Fibroblast of villous mesenchyme (primary cell): ENCODE measurements at regions not wholly inside any gene's neighbourhood (a gene's known extent, or its start where the extent isn't known, plus 50 kb on each side); places are given as distances from the start of the nearest gene placed in this dataset.

Experiments
- DNase-seq: peaks from one replicate; pipeline ENCODE4 v3.0.0-alpha.2; 2010; ENCODE audit warnings: low read depth
- H3K4me3 ChIP-seq: 2 replicates; pipeline ENCODE4 v1.5.1; 2011; ENCODE audit warnings: low read depth, mild to moderate bottlenecking, low read length
- TF ChIP-seq, protein P1 (sequence below): IDR thresholded peaks from 2 replicates; pipeline ENCODE4 v1.5.1; 2012; ENCODE audit warnings: low read depth, mild to moderate bottlenecking, low read length; ENCODE audit not compliant: insufficient read depth

GRCh38 chr5:38115318-38115827 lies 143.0 kb upstream of the EGFLAM start:
- H3K4me3 ChIP-seq = no peak overlapping the region
- no peak for DNase-seq
- TF ChIP-seq, protein P1, sequence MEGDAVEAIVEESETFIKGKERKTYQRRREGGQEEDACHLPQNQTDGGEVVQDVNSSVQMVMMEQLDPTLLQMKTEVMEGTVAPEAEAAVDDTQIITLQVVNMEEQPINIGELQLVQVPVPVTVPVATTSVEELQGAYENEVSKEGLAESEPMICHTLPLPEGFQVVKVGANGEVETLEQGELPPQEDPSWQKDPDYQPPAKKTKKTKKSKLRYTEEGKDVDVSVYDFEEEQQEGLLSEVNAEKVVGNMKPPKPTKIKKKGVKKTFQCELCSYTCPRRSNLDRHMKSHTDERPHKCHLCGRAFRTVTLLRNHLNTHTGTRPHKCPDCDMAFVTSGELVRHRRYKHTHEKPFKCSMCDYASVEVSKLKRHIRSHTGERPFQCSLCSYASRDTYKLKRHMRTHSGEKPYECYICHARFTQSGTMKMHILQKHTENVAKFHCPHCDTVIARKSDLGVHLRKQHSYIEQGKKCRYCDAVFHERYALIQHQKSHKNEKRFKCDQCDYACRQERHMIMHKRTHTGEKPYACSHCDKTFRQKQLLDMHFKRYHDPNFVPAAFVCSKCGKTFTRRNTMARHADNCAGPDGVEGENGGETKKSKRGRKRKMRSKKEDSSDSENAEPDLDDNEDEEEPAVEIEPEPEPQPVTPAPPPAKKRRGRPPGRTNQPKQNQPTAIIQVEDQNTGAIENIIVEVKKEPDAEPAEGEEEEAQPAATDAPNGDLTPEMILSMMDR = no peak

DNA sequence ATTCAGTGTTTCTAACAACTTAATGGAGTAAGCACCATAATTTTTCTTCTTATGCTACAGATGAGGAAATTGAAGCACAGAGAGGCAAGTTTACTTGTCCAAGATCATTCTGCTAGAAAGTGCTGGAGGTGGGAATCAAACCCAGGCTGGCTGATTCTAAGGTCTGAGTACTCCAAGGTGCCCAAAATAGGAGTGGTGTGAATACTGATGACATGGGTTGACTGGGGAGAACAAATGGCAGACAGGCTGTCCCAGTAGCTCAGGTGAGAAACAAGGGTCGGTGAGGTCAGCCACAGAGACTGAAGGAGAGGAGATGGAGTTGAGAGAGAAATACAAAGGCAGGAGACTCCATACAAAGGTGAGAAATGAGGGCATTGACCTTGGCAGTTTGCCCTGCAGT lies 144.5 kb upstream of the EGFLAM start:
- no peak for DNase-seq
- TF ChIP-seq, protein P1 = no peak
- no peak overlapping the region for H3K4me3 ChIP-seq

DNA sequence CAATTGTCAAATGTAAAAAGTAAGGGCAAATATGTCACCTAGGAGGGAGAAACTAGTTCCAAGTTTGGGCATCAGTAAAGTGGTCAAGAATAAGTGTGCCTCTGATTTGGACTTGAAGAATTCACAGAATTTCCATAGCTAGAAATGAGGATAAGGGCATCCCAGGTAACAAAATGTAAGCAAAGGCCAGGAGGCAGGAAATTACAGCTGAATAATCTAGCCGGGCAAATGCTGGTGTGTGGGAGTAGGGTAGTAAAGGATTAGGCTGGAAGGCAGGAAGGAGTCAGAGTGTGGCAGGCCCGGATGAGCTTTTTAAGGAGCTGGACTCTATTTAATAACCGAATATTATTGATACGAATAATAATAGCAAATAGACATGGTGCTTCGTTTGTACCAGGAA lies 144.9 kb upstream of the EGFLAM start:
- no peak overlapping the region for H3K4me3 ChIP-seq
- TF ChIP-seq, protein P1 = no peak
- DNase-seq = no peak

DNA sequence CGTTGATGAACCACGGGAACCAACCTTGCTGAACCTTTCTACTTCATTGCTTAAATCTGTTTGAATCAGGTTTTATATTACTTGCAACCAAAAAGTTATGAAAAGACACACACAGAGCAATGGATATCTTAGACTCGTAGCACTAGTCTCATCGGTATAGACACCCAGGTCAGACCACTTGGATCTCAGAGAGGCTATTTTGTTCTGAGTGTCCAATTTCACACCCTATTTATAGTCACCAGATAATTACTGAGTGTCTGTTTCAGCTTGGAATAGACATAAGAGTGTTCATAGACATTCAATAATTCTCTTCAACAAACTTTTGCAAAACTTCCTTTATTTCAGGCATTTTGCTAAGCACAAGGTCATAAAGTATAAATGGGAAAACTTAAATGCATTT lies 145.4 kb upstream of the EGFLAM start:
- no peak for DNase-seq
- TF ChIP-seq, protein P1 = no peak
- no peak overlapping the region for H3K4me3 ChIP-seq

- H3K4me3 ChIP-seq = no peak overlapping the region
- TF ChIP-seq, protein P1 = no peak
- no peak for DNase-seq
Observed at GRCh38 chr5:38110130-38110529, 148.2 kb upstream of the EGFLAM start.

GRCh38 chr5:38107096-38107495 lies 151.3 kb upstream of the EGFLAM start:
- no peak overlapping the region for H3K4me3 ChIP-seq
- TF ChIP-seq, protein P1 = no peak
- DNase-seq = no peak

GRCh38 chr5:38105801-38106200 lies 152.6 kb upstream of the EGFLAM start:
- DNase-seq = no peak
- TF ChIP-seq, protein P1 = no peak
- no peak overlapping the region for H3K4me3 ChIP-seq
